ENCODE measurements at regions not wholly inside any gene's neighbourhood (a gene's known extent, or its start where the extent isn't known, plus 50 kb on each side); places are given as distances from the start of the nearest gene placed in this dataset.

GRCh38 chr15:46301826-46302225 lies 667.0 kb downstream of the SQOR start:
- Mint-ChIP-seq H3K27ac (no peak overlapping the region), H3K27me3 (ENCODE audit: low read depth) (no peaks in the 10 kb centered on the region), H3K4me3 (no peak overlapping the region), H3K9me3 (no peaks in the 10 kb centered on the region), H3K4me1 (peaks cover 18 to 20% of the 10 kb centered on the region in 2 experiments), H3K36me3 (ENCODE audit: insufficient read depth in 1 of 3, low read depth in 3 of 3) (no peaks in the 10 kb centered on the region)
- Histone ChIP-seq H3K23ac (ENCODE audit: insufficient read length, low read depth, low read length) (no peak overlapping the region), H3K9ac (ENCODE audit: extremely low read depth, insufficient read length, low read length) (no peak overlapping the region), H3K79me1 (ENCODE audit: insufficient read depth, low read depth, low read length, poor library complexity, severe bottlenecking) (no peaks in the 10 kb centered on the region), H2BK20ac (ENCODE audit: low read depth, low read length, poor library complexity, severe bottlenecking) (no peak overlapping the region), H3T11ph (ENCODE audit: low read length) (no peak overlapping the region), H3K23me2 (ENCODE audit: insufficient read length, low read depth, low read length, poor library complexity, severe bottlenecking) (no peaks in the 10 kb centered on the region), H3K18ac (ENCODE audit: insufficient read length, low read depth, low read length) (no peak overlapping the region), H2BK120ac (ENCODE audit: low read depth, low read length, poor library complexity, severe bottlenecking) (no peak overlapping the region), H3K27me3 (ENCODE audit: insufficient read depth, low read length) (no peaks in the 10 kb centered on the region), H3K9me3 (ENCODE audit: control insufficient read depth, low read depth, low read length) (no peaks in the 10 kb centered on the region), H3K4ac (ENCODE audit: low read depth, low read length) (no peak overlapping the region), H4K91ac (ENCODE audit: insufficient read length, low read depth, low read length) (no peak overlapping the region), H2AFZ (ENCODE audit: low read length) (no peak overlapping the region), H4K20me1 (ENCODE audit: control insufficient read depth, insufficient read depth, insufficient read length) (no peaks in the 10 kb centered on the region), H2BK12ac (ENCODE audit: insufficient read length, low read depth, low read length) (no peak overlapping the region), H2AK5ac (ENCODE audit: insufficient read length, low read length) (no peak overlapping the region), H3K56ac (ENCODE audit: insufficient read length, low read depth, low read length) (no peak overlapping the region), H2BK15ac (ENCODE audit: low read depth, low read length) (no peak overlapping the region), H3K4me2 (ENCODE audit: insufficient read depth, insufficient read length, low read length) (no peak overlapping the region), H2BK5ac (ENCODE audit: insufficient read length, low read length) (no peak overlapping the region), H3K27ac (ENCODE audit: insufficient read length, low read depth, low read length) (no peak overlapping the region), H4K5ac (ENCODE audit: insufficient read length, low read depth, low read length) (no peak overlapping the region), H3K4me1 (ENCODE audit: insufficient read depth, low read length) (peaks cover 3% of the 10 kb centered on the region; the same call in 1 of the 2 replicates), H3K14ac (ENCODE audit: insufficient read depth, low read length) (no peak overlapping the region), H3K79me2 (ENCODE audit: insufficient read depth, low read length) (no peaks in the 10 kb centered on the region), H4K8ac (replicated peaks; ENCODE audit: insufficient read length, low read depth, low read length) (no peak overlapping the region)
- TF ChIP-seq CTCF (conservative IDR thresholded peaks at IDR 0.05), result no peak
- no CpG with 5 or more reads among the region's 6 CpGs for WGBS (ENCODE audit: extremely low coverage, insufficient read length, low lambda C conversion rate)
- no peak for DNase-seq

All from H9 (cell line).